ENCODE measurements at regions not wholly inside any gene's neighbourhood (a gene's known extent, or its start where the extent isn't known, plus 50 kb on each side); places are given as distances from the start of the nearest gene placed in this dataset.

DNA sequence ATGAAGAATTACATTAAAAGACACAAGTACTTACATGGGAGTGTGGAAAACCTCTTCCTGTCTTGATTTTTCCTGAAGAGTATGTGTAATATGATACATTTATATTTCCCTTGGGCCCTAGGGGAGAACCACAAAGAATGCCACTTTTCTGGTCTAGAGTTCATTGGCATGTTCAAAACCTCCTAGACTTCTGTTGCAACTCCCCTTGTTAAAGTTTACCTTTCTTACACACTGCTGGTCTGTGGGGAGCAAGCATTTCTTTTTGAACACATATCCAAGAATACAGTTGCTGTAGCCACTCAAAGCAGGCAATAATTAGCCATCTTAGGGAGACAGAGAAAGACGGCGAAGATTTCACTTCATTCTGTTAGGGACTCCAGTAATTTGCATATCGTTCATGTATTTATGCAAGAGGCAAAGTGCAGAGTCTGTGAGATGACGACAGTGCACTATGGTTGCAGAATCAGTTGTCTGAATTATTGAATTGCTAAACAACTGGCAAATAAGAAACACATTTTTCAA lies 103.5 kb downstream of the NOL4 start:
- Histone ChIP-seq H3K27me3 (ENCODE audit: insufficient read depth, insufficient read length) (no peaks in the 10 kb centered on the region), H3K4me1 (ENCODE audit: insufficient read depth, insufficient read length) (no peaks in the 10 kb centered on the region), H3K9me3 (ENCODE audit: insufficient read depth, low read length) (no peaks in the 10 kb centered on the region), H3K9ac (ENCODE audit: insufficient read length, low read depth) (no peak overlapping the region), H3K36me3 (ENCODE audit: insufficient read depth, insufficient read length, low read length) (no peaks in the 10 kb centered on the region), H3K4me3 (ENCODE audit: insufficient read length, low read depth) (no peak overlapping the region)
- no peak for TF ChIP-seq SUZ12 (IDR thresholded peaks at IDR 0.05; ENCODE audit: extremely low read depth, insufficient read depth, insufficient read length)
- TF ChIP-seq YY1 (IDR thresholded peaks at IDR 0.05; ENCODE audit: insufficient read depth, insufficient read length), result no peak
- DNase-seq (ENCODE audit: low read depth, low spot score), result no peak

DNA sequence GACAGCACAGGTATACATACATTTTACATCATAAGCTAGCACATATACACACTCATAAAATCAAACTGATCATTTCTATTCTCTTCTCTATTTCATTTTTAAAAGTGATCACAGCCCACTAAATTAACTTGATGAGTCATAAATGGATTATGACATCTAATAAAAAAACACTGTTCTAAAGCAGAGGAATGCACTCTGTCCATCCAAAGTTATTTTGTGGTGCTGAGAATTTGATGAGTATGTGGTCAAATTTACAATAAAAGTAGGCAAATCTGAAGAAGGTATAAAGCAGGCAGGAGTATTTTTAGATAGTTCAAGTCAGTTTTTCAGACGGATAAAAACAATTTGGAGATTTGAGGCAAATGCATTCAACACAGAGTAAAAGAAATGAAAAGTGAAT lies 104.4 kb downstream of the NOL4 start:
- H3K4me1 ChIP-seq (ENCODE audit: insufficient read depth, insufficient read length), result no peaks in the 10 kb centered on the region
- H3K9ac ChIP-seq (ENCODE audit: insufficient read length, low read depth), result no peak overlapping the region
- no peak for DNase-seq (ENCODE audit: low read depth, low spot score)
- no peaks in the 10 kb centered on the region for H3K27me3 ChIP-seq (ENCODE audit: insufficient read depth, insufficient read length)
- peaks cover 5% of the 10 kb centered on the region; the same call in 1 of the 2 replicates for H3K9me3 ChIP-seq (ENCODE audit: insufficient read depth, low read length)
- H3K36me3 ChIP-seq (ENCODE audit: insufficient read depth, insufficient read length, low read length), result no peaks in the 10 kb centered on the region
- TF ChIP-seq ZNF274 (IDR thresholded peaks at IDR 0.05; ENCODE audit: low read depth, low read length), result no peak
- no peak for TF ChIP-seq SUZ12 (IDR thresholded peaks at IDR 0.05; ENCODE audit: extremely low read depth, insufficient read depth, insufficient read length)
- no peak for TF ChIP-seq YY1 (IDR thresholded peaks at IDR 0.05; ENCODE audit: insufficient read depth, insufficient read length)
- H3K4me3 ChIP-seq (ENCODE audit: insufficient read length, low read depth), result no peak overlapping the region

DNA sequence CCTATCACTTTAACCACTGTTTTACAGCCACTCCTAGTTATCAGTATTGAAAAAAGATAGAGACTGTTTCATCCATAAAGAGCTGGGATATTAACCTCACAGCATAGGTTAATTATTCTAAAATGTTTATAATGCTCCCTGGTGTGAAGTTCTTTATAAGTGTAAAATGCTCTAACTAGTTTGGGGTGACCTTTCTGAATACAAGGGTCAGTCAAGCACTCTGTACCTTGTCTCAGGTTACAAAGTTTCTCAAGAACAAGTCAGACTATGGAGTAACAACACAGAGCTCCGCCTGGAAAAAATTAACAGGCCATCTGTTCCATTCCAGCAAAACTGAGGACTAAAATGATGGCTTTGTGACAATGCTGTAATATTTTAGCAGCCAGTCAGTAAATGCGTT lies 107.4 kb downstream of the NOL4 start:
- no peaks in the 10 kb centered on the region for H3K27me3 ChIP-seq (ENCODE audit: insufficient read depth, insufficient read length)
- no peak overlapping the region for H3K9ac ChIP-seq (ENCODE audit: insufficient read length, low read depth)
- H3K36me3 ChIP-seq (ENCODE audit: insufficient read depth, insufficient read length, low read length), result no peaks in the 10 kb centered on the region
- DNase-seq (ENCODE audit: low read depth, low spot score), result no peak
- H3K9me3 ChIP-seq (ENCODE audit: insufficient read depth, low read length), result peaks cover 9% of the 10 kb centered on the region; the same call in 1 of the 2 replicates
- no peaks in the 10 kb centered on the region for H3K4me1 ChIP-seq (ENCODE audit: insufficient read depth, insufficient read length)
- TF ChIP-seq YY1 (IDR thresholded peaks at IDR 0.05; ENCODE audit: insufficient read depth, insufficient read length) (no peak), SUZ12 (IDR thresholded peaks at IDR 0.05; ENCODE audit: extremely low read depth, insufficient read depth, insufficient read length) (no peak), ZNF274 (IDR thresholded peaks at IDR 0.05; ENCODE audit: low read depth, low read length) (no peak)
- no peak overlapping the region for H3K4me3 ChIP-seq (ENCODE audit: insufficient read length, low read depth)

GRCh38 chr18:34115409-34116081 lies 109.2 kb downstream of the NOL4 start:
- H3K9me3 ChIP-seq (ENCODE audit: insufficient read depth, low read length), result peaks cover 9% of the 10 kb centered on the region; the same call in 1 of the 2 replicates
- no peak overlapping the region for H3K4me3 ChIP-seq (ENCODE audit: insufficient read length, low read depth)
- no peaks in the 10 kb centered on the region for H3K4me1 ChIP-seq (ENCODE audit: insufficient read depth, insufficient read length)
- TF ChIP-seq SUZ12 (IDR thresholded peaks at IDR 0.05; ENCODE audit: extremely low read depth, insufficient read depth, insufficient read length) (no peak), YY1 (IDR thresholded peaks at IDR 0.05; ENCODE audit: insufficient read depth, insufficient read length) (no peak), ZNF274 (IDR thresholded peaks at IDR 0.05; ENCODE audit: low read depth, low read length) (no peak)
- DNase-seq (ENCODE audit: low read depth, low spot score), result no peak
- no peaks in the 10 kb centered on the region for H3K36me3 ChIP-seq (ENCODE audit: insufficient read depth, insufficient read length, low read length)
- H3K27me3 ChIP-seq (ENCODE audit: insufficient read depth, insufficient read length), result no peaks in the 10 kb centered on the region
- H3K9ac ChIP-seq (ENCODE audit: insufficient read length, low read depth), result no peak overlapping the region

DNA sequence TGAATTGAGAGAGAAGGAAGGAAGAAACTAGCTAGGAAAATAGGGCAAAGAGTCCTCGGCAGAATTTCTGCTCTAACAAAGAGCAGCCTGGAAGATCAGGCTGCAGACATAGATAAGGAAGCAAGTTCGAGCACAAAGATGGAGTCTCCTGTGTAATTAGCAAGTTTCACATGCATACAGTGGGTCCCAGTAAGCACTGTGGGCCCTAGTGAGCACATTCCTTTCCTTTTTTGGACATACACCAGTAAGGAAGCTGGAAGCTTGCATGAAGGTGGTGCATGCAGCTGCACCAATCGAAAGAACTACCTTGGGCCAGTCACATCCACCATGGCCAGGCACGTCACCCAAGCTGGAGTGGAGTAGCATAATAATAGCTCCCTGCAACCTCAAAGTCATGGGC lies 109.7 kb downstream of the NOL4 start:
- H3K9ac ChIP-seq (ENCODE audit: insufficient read length, low read depth), result no peak overlapping the region
- no peaks in the 10 kb centered on the region for H3K36me3 ChIP-seq (ENCODE audit: insufficient read depth, insufficient read length, low read length)
- TF ChIP-seq ZNF274 (IDR thresholded peaks at IDR 0.05; ENCODE audit: low read depth, low read length) (no peak), SUZ12 (IDR thresholded peaks at IDR 0.05; ENCODE audit: extremely low read depth, insufficient read depth, insufficient read length) (no peak), YY1 (IDR thresholded peaks at IDR 0.05; ENCODE audit: insufficient read depth, insufficient read length) (no peak)
- no peaks in the 10 kb centered on the region for H3K27me3 ChIP-seq (ENCODE audit: insufficient read depth, insufficient read length)
- no peaks in the 10 kb centered on the region for H3K4me1 ChIP-seq (ENCODE audit: insufficient read depth, insufficient read length)
- peaks cover 9% of the 10 kb centered on the region; the same call in 1 of the 2 replicates for H3K9me3 ChIP-seq (ENCODE audit: insufficient read depth, low read length)
- H3K4me3 ChIP-seq (ENCODE audit: insufficient read length, low read depth), result no peak overlapping the region
- DNase-seq (ENCODE audit: low read depth, low spot score), result no peak

GRCh38 chr18:34108206-34108605 lies 116.5 kb downstream of the NOL4 start:
- H3K27me3 ChIP-seq (ENCODE audit: insufficient read depth, insufficient read length), result no peaks in the 10 kb centered on the region
- H3K9ac ChIP-seq (ENCODE audit: insufficient read length, low read depth), result no peak overlapping the region
- no peak for TF ChIP-seq YY1 (IDR thresholded peaks at IDR 0.05; ENCODE audit: insufficient read depth, insufficient read length)
- no peak for TF ChIP-seq ZNF274 (IDR thresholded peaks at IDR 0.05; ENCODE audit: low read depth, low read length)
- no peak for TF ChIP-seq SUZ12 (IDR thresholded peaks at IDR 0.05; ENCODE audit: extremely low read depth, insufficient read depth, insufficient read length)
- no peak overlapping the region for H3K4me3 ChIP-seq (ENCODE audit: insufficient read length, low read depth)
- peaks cover 3% of the 10 kb centered on the region; the same call in 1 of the 2 replicates for H3K9me3 ChIP-seq (ENCODE audit: insufficient read depth, low read length)
- no peak for DNase-seq (ENCODE audit: low read depth, low spot score)
- no peaks in the 10 kb centered on the region for H3K36me3 ChIP-seq (ENCODE audit: insufficient read depth, insufficient read length, low read length)
- no peaks in the 10 kb centered on the region for H3K4me1 ChIP-seq (ENCODE audit: insufficient read depth, insufficient read length)

DNA sequence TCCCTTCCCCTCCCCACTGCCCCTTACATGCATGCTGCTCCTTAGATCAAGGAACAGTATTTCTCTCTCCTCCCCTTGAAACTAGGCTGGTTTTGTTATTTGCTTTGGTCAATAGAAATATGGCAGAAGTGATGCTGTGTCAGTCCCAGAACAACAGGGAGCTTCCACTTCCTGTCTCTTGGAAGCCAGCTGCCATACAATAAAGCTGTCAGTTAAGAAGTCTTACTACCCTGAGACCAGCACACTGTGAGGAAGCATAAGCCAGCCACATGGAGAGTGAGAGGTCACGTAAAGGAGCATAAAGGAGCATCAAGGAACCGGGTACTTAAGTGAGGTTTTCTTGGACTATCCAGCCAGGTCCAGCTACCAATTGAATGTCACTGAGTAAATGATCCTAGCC lies 126.6 kb downstream of the NOL4 start:
- TF ChIP-seq ZNF274 (IDR thresholded peaks at IDR 0.05; ENCODE audit: low read depth, low read length) (no peak), SUZ12 (IDR thresholded peaks at IDR 0.05; ENCODE audit: extremely low read depth, insufficient read depth, insufficient read length) (no peak), YY1 (IDR thresholded peaks at IDR 0.05; ENCODE audit: insufficient read depth, insufficient read length) (no peak)
- Histone ChIP-seq H3K9ac (ENCODE audit: insufficient read length, low read depth) (no peak overlapping the region), H3K9me3 (ENCODE audit: insufficient read depth, low read length) (no peaks in the 10 kb centered on the region), H3K27me3 (ENCODE audit: insufficient read depth, insufficient read length) (no peaks in the 10 kb centered on the region), H3K4me1 (ENCODE audit: insufficient read depth, insufficient read length) (no peaks in the 10 kb centered on the region), H3K4me3 (ENCODE audit: insufficient read length, low read depth) (no peak overlapping the region), H3K36me3 (ENCODE audit: insufficient read depth, insufficient read length, low read length) (no peaks in the 10 kb centered on the region)
- DNase-seq (ENCODE audit: low read depth, low spot score), result no peak

All from NT2/D1 (cell line).